ENCODE measurements at regions not wholly inside any gene's neighbourhood (a gene's known extent, or its start where the extent isn't known, plus 50 kb on each side); places are given as distances from the start of the nearest gene placed in this dataset.
"Not testable (repeated sequence)": the region's sequence is repeated elsewhere in the genome, so short reads cannot be mapped to it uniquely, and the experiment has no call there.

GRCh38 chr5:6273749-6274148 lies 104.6 kb downstream of the MED10 start:
- DNase-seq, result no peak

- no peak for DNase-seq
Measured at GRCh38 chr5:6273090-6273735, 105.1 kb downstream of the MED10 start.

DNA sequence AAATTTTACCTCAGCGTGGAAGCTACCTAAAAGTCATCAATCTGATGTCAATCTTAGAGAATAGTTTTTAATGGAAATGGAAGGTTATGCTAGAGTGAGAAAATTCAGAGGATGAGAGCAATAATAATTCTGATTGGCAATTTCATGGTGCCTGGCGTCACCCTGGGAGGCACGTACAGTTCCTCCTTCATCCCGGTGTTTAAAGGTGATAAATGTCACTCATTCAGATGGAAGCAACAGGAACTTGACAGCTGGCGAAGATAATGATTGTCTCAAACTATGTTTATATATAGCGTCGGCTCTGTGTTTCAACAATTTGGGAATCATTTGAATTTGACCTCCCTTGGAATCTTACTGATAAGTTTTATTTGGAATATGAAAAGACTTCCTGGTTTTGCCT lies 108.4 kb downstream of the MED10 start:
- no peak for DNase-seq

DNA sequence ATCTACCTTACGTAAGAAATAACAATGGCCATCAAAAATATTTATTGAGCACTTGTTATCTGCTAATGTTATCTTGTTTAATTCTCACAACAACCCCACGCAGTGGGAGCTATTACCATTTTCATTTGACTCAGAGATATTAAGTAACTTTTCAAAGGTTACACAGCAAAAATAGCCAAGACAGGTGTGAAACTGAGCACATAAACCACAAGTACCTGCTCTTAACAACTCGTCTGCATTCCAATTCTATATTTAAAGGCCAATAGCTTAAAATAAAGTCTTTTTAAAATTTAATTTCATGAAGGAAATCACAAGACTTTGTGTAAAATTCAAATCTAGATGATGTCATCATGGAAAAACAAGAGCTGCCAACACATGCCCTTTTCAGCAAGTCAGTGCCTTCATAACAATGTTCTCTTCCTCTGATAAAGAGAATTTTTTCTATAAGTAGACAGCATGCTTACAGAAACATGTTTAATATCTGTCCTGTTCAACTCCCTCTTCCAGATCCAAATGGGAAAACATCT lies 111.6 kb downstream of the MED10 start:
- no peak for DNase-seq

DNA sequence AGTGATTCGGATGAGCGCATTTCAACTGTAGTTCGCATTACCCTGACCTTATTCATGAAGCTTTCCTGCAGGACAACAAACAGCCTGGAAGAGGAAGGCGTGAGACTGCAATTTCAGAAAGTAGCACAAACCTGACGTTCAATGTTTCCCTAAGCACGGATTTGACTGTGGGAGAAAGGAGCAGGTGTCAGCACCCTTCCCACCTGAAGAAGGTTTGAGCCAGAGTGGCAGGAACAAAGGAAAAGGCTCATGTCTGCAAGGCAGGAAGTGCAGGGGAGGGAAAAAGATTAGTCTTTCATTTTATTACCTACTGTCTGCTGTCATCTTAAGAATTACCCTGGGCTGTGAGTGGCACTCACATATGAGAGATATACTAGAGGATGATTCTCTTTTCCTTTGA lies 114.0 kb downstream of the MED10 start:
- DNase-seq, result no peak

GRCh38 chr5:6262651-6263363 lies 115.5 kb downstream of the MED10 start:
- no peak for DNase-seq

DNA sequence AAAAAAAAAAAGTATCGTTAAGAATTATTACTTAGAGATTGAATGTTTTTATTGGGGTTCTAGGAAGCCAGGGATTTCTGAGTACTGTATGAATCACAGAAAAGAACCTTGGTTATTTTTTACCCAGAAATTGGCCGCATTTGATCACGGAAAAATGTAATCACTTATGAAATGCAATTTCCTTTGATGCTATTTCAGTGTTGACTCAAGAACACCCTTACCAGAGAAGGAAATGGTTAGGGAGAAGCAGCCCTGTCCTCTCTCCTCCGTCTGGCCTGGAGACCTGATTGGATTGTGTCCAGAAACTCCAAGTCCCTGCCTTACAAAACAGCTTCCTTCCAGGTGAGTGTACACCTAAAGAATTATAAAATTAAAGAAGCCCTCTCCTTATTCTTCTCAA lies 116.7 kb downstream of the MED10 start:
- no peak for DNase-seq

GRCh38 chr5:6261256-6261655 lies 117.1 kb downstream of the MED10 start:
- DNase-seq, result no peak

- DNase-seq, result no peak
Measured at GRCh38 chr5:6260846-6261245, 117.5 kb downstream of the MED10 start.

DNA sequence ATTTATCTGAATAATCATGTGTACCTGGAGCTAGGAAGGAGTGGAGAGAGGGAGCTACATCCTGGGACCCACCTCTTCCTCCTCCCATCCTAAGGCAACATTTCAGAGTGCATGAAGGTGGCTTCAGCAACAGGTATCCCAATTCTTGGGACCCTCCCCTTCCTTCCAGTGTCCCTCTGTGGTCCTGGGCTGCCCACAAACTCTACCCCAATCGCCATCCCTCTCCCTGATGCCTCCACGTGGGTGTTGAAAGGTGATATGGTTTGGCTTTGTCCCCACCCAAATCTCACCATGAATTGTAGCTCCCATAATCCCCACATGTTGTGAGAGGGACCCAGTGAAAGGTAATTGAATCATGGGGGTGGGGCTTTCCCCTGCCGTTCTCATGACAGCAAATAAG lies 121.4 kb downstream of the MED10 start:
- DNase-seq, result no peak

DNA sequence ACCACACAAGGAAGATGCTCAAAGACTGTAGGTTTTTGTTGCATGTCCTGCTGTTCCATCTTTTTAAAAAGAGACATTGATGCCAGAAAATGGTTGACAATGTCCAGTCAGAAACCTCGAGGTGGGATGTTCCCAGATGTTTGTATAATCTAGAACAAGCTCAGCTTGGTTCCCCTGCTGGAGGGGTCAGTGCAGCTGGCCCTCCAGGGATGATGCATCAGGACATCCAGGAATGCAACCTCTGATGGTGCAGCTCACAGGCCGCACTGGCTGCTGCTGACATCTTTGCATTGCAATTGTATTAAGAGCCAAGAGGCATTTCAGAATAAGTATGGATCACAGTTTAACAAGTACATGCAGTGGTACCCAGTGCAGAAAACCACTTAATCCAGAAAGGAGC lies 122.4 kb downstream of the MED10 start:
- DNase-seq, result no peak

GRCh38 chr5:6253846-6254245 lies 124.5 kb downstream of the MED10 start:
- no peak for DNase-seq

DNA sequence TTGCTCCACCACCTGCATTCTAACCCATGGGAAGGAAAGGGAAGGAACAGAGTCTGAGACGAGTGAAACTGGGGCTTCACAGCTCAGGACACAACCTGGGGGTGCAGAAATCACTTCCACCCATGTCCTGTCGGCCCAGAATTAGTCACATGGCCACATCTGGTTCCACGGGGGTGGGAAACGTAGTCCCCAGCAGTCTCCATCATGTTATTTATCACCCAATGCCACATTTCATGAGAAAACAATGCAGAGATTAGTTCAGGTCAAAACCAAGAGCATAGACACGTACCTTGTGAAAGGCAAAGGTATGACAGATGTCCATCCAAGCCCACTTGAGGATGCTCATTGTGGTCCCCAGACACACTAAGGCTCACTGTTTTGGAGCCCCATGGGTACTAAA lies 125.1 kb downstream of the MED10 start:
- DNase-seq, result no peak

DNA sequence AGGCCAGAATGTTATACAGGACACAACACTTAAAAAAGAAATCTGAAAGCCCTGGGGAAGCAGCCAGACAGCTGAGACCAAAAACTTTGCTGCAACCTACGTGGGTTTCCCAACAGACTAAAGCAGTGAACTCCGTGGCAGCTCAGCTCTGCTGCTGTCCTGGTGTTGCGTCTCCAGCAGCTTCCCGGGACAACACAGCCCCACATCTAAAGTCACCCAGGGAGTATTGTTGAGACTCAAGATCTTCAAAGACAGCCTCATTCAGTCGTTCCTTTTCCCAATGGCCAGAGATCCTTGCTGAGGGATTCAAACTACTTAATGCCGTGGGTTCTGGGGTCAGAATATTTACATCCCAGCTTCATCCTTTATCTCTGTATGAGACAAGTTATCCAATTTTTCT lies 125.8 kb downstream of the MED10 start:
- no peak for DNase-seq

DNA sequence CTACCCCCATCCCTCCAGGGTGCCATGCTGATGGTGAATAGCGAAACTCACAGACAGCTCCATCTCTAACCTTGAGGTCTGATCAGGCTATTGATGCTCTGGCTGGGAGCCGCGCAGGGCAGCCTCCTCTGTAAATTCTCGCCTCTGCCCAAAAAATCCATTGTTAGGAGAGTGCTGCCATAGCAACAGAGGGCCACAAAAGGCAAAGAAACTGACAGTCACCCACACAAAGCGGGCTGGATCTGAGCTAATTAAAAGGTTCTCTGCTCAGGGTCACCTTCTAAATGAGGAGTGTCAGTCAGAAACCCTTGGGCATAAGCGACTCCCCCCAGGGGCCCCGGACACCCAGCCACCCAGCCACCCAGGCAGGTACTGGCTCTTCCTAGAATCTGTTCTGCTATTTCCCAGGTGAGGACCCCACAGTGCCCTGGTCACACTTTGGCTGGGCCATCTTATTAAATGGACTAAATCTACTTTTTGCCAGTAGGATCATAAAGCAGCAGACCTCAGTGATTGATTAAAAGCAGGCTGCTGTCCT lies 126.7 kb downstream of the MED10 start:
- DNase-seq, result peak in 1 of 56 donors; percentile 10

- DNase-seq, result no peak
Measured at GRCh38 chr5:6250121-6250520, 128.2 kb downstream of the MED10 start.

DNA sequence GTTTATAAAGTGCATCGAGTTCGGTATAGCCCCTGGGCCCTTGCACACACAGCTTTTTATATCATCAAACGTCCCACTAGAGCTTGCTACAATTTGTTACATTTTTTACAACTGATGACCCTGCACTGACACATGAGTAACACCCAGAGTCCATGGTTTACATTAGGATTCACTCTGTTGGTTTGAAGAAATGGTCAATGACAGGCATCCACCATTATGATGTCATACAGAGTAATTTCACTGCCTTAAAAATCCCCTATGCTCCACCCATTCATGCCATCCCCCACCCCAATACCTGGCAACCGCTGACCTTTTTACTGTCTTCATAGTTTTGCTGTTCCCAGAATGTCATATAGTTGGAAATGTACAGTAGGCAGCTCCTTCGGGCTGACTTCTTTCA lies 130.2 kb downstream of the MED10 start:
- DNase-seq, result no peak

- DNase-seq, result no peak
Measured at GRCh38 chr5:6246820-6247437, 131.4 kb downstream of the MED10 start.

GRCh38 chr5:6244339-6244714 lies 134.0 kb downstream of the MED10 start:
- no peak for DNase-seq

DNA sequence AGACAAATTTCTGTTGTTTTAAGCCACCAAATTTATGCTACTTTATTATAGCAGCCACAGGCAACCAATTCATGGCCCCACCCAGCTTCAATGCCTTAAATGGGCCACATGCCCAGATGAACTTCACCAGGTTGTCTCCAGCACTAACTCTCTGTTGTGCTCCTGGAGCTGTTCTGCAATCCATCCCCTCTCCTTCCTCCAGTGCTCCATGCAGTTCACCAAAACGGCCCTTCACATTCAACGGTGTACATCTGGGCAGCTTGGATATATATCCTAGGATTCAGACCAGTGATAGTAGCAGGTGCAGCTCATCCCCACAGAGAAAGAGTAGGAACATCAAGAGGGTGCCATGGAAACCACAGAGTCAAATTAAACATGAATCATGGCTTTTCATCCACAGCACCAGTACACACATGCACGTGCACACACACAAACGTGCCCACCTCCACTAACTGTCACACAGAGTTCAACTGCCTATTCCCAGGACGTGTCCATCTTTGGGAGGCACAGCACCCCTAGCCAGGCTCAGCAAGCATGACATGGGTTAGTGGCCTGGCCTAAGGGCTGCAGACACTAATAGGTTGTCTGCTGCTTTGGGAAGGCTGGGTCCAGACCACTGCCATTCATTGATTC lies 134.5 kb downstream of the MED10 start:
- peak in 3 of 56 donors; percentile 14 to 26 (median 17) for DNase-seq

DNA sequence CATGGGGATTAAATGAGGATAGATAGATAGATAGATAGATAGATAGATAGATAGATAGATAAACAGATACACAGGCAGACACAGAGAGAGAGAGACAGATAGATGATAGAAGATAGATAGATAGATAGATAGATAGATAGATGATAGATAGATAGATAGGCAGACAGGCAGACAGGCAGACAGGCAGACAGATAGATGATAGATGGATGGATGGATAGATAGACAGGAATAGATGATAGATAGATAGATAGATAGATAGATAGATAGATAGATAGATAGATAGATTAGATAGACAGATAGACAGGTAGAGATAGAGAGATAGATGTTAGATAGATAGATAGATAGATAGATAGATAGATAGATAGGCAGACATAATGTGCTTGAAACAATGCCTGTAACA lies 137.3 kb downstream of the MED10 start:
- DNase-seq, result not testable (repeated sequence)

Data from amygdala (tissue), 56 donors.